GM12865 (cell line): ENCODE measurements at regions not wholly inside any gene's neighbourhood (a gene's known extent, or its start where the extent isn't known, plus 50 kb on each side); places are given as distances from the start of the nearest gene placed in this dataset.

Experiments
- DNase-seq: peaks from one replicate; pipeline ENCODE4 v3.0.0; 2010; ENCODE audit warnings: low read depth
- H3K4me3 ChIP-seq: 2 replicates; pipeline ENCODE4 v1.5.1; 2011; ENCODE audit warnings: mild to moderate bottlenecking, low read depth, low read length, control low read depth
- TF ChIP-seq, protein P1 (sequence below): IDR thresholded peaks from 2 replicates; pipeline ENCODE4 v1.5.1; 2011; ENCODE audit warnings: low read length, control low read depth, low read depth, inconsistent platforms; ENCODE audit not compliant: insufficient read depth; ENCODE audit errors: missing control alignments

DNA sequence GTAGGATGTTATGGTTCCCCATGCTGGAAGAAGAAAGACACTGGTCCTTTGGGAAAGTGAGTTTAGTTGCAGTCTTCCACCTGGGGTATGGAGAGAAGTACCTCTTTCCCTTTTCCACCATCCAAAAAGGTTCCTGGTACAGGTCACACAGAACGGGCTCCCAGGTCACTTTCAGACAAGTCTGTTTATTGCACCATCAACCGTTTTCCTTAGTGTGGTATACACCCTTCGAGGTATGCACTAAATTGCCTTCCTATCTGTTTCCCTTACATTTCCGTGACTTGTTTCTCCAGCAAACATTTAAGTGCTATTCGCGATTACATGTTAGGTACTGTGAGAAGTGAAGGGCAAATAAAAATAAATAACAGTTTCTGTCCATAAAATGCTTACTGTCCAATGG is 185.1 kb downstream of the ARL4A start:
- TF ChIP-seq, protein P1, sequence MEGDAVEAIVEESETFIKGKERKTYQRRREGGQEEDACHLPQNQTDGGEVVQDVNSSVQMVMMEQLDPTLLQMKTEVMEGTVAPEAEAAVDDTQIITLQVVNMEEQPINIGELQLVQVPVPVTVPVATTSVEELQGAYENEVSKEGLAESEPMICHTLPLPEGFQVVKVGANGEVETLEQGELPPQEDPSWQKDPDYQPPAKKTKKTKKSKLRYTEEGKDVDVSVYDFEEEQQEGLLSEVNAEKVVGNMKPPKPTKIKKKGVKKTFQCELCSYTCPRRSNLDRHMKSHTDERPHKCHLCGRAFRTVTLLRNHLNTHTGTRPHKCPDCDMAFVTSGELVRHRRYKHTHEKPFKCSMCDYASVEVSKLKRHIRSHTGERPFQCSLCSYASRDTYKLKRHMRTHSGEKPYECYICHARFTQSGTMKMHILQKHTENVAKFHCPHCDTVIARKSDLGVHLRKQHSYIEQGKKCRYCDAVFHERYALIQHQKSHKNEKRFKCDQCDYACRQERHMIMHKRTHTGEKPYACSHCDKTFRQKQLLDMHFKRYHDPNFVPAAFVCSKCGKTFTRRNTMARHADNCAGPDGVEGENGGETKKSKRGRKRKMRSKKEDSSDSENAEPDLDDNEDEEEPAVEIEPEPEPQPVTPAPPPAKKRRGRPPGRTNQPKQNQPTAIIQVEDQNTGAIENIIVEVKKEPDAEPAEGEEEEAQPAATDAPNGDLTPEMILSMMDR = no peak
- no peak for DNase-seq
- H3K4me3 ChIP-seq = no peak overlapping the region

DNA sequence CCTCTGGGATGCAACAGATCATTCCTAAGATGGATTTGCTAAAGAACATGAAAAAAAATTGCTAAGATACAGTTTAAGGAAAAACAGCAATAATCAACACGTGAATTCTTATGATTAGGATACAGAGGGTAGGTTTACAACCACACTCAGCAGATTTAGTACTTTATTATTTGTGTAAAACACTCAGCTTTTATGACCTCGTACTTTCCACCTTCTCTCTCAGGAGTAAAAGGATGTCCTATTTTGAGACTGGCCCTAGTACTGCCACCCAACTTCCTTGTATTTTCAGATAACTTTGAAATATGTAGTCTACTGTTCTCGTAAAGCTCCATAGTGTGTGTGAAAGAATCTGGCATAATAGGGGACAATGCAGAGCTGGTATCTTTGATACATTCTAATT is 186.1 kb downstream of the ARL4A start:
- H3K4me3 ChIP-seq = no peak overlapping the region
- no peak for DNase-seq
- TF ChIP-seq, protein P1 = no peak

DNA sequence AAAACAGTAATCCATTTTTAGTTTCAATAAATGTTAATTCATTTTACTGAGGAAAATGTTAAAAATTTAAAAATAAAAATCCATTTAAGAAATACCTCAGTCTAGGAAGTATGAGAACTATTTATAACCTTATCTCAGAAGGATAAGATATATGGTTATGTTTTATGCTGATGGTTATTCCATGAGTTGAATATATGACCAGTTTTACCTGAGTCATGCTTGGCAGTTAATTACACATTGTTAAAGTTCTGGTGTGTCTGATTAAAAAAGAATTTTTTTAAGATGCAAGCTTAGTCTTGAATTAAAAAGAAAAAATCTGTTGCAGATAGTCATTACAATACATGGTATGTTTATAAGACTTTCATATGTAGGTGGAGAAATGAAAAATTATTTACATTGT is 191.7 kb downstream of the ARL4A start:
- TF ChIP-seq, protein P1 = no peak
- no peak overlapping the region for H3K4me3 ChIP-seq
- DNase-seq = no peak

DNA sequence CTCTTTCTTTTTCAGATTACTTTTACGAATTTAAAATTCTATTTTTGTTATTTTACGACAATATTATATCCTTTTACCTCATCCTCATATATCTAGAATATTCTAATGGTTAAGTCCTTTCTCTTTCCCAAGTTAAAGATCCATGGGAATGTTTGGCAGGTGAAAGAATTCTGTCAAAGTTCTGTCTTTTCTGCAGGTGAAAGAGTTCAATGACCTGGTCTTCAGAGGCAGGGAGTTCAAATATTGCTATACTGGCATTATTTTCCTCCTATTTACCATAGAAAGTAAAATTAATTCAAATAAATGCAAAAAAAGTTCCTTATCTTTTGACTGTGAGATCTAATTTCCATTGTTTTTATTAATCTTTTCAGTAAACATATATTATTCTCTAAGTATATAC is 194.3 kb downstream of the ARL4A start:
- no peak overlapping the region for H3K4me3 ChIP-seq
- TF ChIP-seq, protein P1 = no peak
- DNase-seq = no peak

DNA sequence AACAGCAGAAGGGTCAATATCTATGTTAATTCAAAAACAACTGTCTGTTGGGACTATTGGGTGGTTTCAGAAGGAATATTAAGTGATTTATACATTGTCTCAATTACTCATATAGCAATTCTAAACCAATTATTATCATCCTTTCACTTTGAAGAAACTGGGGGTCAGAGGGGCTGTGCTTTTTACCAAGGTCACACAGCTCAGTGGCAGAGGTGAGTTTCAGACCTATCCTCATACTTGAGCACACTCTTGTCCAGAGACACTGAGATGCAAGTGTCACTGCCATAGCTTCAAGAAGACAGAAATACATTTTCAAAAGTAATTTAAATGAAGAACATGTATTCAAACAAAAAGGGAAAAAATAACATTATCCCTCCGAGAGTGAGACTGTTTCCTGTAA is 195.3 kb downstream of the ARL4A start:
- H3K4me3 ChIP-seq = no peak overlapping the region
- TF ChIP-seq, protein P1 = no peak
- DNase-seq = no peak

DNA sequence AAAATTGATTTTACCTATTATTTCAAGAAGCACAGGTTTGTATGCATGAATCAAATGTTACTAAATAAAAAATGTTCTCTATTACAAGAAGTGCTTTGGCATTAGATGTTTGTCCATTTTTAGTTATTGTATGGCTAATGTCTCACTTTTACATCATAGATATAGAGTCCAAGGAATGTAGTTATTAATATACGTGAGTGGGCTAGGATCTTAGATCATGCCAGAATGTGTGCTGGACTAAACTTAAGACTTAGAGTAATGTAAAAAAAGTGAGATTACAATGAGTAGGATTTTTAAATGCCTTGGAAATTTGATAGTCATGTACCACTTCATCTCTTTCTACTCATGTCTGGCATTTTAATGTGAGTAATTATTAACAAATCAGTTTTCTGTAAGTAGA is 196.6 kb downstream of the ARL4A start:
- DNase-seq = no peak
- TF ChIP-seq, protein P1 = no peak
- H3K4me3 ChIP-seq = no peak overlapping the region

DNA sequence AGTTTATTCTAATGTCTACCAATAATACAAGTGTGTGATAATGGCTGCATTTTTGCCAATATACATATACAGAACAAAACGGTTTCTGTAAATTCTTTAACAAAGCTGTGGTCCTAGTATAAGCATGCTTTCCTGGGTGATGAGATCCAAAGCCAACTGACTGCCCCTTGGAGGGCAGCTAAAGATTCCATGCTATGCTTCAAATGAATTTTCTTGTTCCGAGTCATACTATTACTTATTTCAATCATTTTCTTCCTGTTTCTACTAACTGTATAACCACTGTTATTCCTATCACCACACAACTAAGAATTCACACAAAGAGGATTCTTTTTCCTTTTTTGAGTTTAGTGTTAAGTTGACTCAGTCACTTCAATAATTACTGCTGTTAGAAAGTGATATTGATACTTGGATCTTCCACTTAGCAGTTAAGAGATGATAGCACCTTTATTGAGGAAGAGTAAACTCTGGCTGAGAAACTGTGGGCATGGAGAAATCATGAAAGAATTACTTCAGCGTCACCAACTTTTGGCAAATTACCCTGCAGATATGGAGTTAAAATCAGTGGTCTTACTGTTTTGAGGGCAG is 197.5 kb downstream of the ARL4A start:
- DNase-seq = no peak
- TF ChIP-seq, protein P1 = no peak
- H3K4me3 ChIP-seq = no peak overlapping the region
